ENCODE measurements at regions not wholly inside any gene's neighbourhood (a gene's known extent, or its start where the extent isn't known, plus 50 kb on each side); places are given as distances from the start of the nearest gene placed in this dataset.
"Not testable (repeated sequence)": the region's sequence is repeated elsewhere in the genome, so short reads cannot be mapped to it uniquely, and the experiment has no call there.

GRCh38 chr3:137854533-137855261, 90.6 kb downstream of the SOX14 start:
- Histone ChIP-seq H3K36me3 (ENCODE audit: control insufficient read depth, insufficient read depth, low read length) (no peaks in the 10 kb centered on the region), H3K4me3 (replicated peaks; ENCODE audit: low read depth, low read length) (no peak overlapping the region), H3K27me3 (replicated peaks; ENCODE audit: control insufficient read depth, insufficient read depth, low read length) (no peaks in the 10 kb centered on the region)
- TF ChIP-seq CTCF (IDR thresholded peaks at IDR 0.05; ENCODE audit: insufficient read depth, low read length, poor library complexity, severe bottlenecking): no peak
- no peak for DNase-seq (ENCODE audit: extremely low read depth, insufficient read length)

- Histone ChIP-seq H3K4me3 (replicated peaks; ENCODE audit: low read depth, low read length) (no peak overlapping the region), H3K36me3 (ENCODE audit: control insufficient read depth, insufficient read depth, low read length) (no peaks in the 10 kb centered on the region), H3K27me3 (replicated peaks; ENCODE audit: control insufficient read depth, insufficient read depth, low read length) (no peaks in the 10 kb centered on the region; the same call in 1 of the 2 replicates)
- TF ChIP-seq CTCF (IDR thresholded peaks at IDR 0.05; ENCODE audit: insufficient read depth, low read length, poor library complexity, severe bottlenecking): no peak
- no peak for DNase-seq (ENCODE audit: extremely low read depth, insufficient read length)
These were observed 101.9 kb downstream of the SOX14 start for GRCh38 chr3:137866001-137866400.

- DNase-seq (ENCODE audit: extremely low read depth, insufficient read length): no peak
- H3K4me3 ChIP-seq (replicated peaks; ENCODE audit: low read depth, low read length): no peak overlapping the region
- H3K36me3 ChIP-seq (ENCODE audit: control insufficient read depth, insufficient read depth, low read length): no peaks in the 10 kb centered on the region
- no peaks in the 10 kb centered on the region for H3K27me3 ChIP-seq (replicated peaks; ENCODE audit: control insufficient read depth, insufficient read depth, low read length)
- TF ChIP-seq CTCF (IDR thresholded peaks at IDR 0.05; ENCODE audit: insufficient read depth, low read length, poor library complexity, severe bottlenecking): no peak
These were observed 102.8 kb downstream of the SOX14 start for GRCh38 chr3:137866933-137867332.

- Histone ChIP-seq H3K27me3 (replicated peaks; ENCODE audit: control insufficient read depth, insufficient read depth, low read length) (no peaks in the 10 kb centered on the region), H3K4me3 (replicated peaks; ENCODE audit: low read depth, low read length) (no peak overlapping the region), H3K36me3 (ENCODE audit: control insufficient read depth, insufficient read depth, low read length) (no peaks in the 10 kb centered on the region)
- no peak for DNase-seq (ENCODE audit: extremely low read depth, insufficient read length)
- TF ChIP-seq CTCF (IDR thresholded peaks at IDR 0.05; ENCODE audit: insufficient read depth, low read length, poor library complexity, severe bottlenecking): no peak
These were observed 103.5 kb downstream of the SOX14 start for GRCh38 chr3:137867611-137868010.

GRCh38 chr3:137869022-137869421, 104.9 kb downstream of the SOX14 start:
- no peak for DNase-seq (ENCODE audit: extremely low read depth, insufficient read length)
- Histone ChIP-seq H3K27me3 (replicated peaks; ENCODE audit: control insufficient read depth, insufficient read depth, low read length) (no peaks in the 10 kb centered on the region), H3K4me3 (replicated peaks; ENCODE audit: low read depth, low read length) (no peak overlapping the region), H3K36me3 (ENCODE audit: control insufficient read depth, insufficient read depth, low read length) (no peaks in the 10 kb centered on the region)
- no peak for TF ChIP-seq CTCF (IDR thresholded peaks at IDR 0.05; ENCODE audit: insufficient read depth, low read length, poor library complexity, severe bottlenecking)

GRCh38 chr3:137872589-137872988, 108.5 kb downstream of the SOX14 start:
- not testable (repeated sequence) for DNase-seq (ENCODE audit: extremely low read depth, insufficient read length); H3K27me3 ChIP-seq (replicated peaks; ENCODE audit: control insufficient read depth, insufficient read depth, low read length); H3K36me3 ChIP-seq (ENCODE audit: control insufficient read depth, insufficient read depth, low read length); H3K4me3 ChIP-seq (replicated peaks; ENCODE audit: low read depth, low read length)

GRCh38 chr3:137896842-137897241, 113.1 kb upstream of the CLDN18 start:
- H3K27me3 ChIP-seq (replicated peaks; ENCODE audit: control insufficient read depth, insufficient read depth, low read length); DNase-seq (ENCODE audit: extremely low read depth, insufficient read length); H3K4me3 ChIP-seq (replicated peaks; ENCODE audit: low read depth, low read length); H3K36me3 ChIP-seq (ENCODE audit: control insufficient read depth, insufficient read depth, low read length): not testable (repeated sequence)

Measured in GM06990 (cell line).